Parathyroid adenoma (tissue), 2 donors: ENCODE measurements at regions not wholly inside any gene's neighbourhood (a gene's known extent, or its start where the extent isn't known, plus 50 kb on each side); places are given as distances from the start of the nearest gene placed in this dataset.

Experiments used
- H2AFZ ChIP-seq: fragments of 300-600 bp; sonication (generic); one replicate; pipeline ENCODE4 v1.7.0; 2017; ENCODE audit warnings: antibody characterized with exemption, mild to moderate bottlenecking
- H3K27ac ChIP-seq: fragments of 300-600 bp; sonication (generic); one replicate; pipeline ENCODE4 v1.7.0; 2017
- H3K27me3 ChIP-seq: fragments of 300-600 bp; sonication (generic); one replicate; pipeline ENCODE4 v1.7.0; 2017; ENCODE audit warnings: low read length; ENCODE audit not compliant: control insufficient read depth, insufficient read depth
- H3K36me3 ChIP-seq: fragments of 300-600 bp; sonication (generic); one replicate; pipeline ENCODE4 v1.7.0; 2017; ENCODE audit warnings: low read length; ENCODE audit not compliant: control insufficient read depth, insufficient read depth
- H3K4me1 ChIP-seq: fragments of 300-600 bp; sonication (generic); one replicate; pipeline ENCODE4 v1.7.0; 2017; ENCODE audit warnings: control low read depth
- H3K4me2 ChIP-seq: fragments of 300-600 bp; sonication (generic); one replicate; pipeline ENCODE4 v1.7.0; 2017; ENCODE audit warnings: low read length
- H3K4me3 ChIP-seq: fragments of 300-600 bp; sonication (generic); one replicate; pipeline ENCODE4 v1.7.0; 2017; ENCODE audit warnings: low read depth, low read length
- H3K79me2 ChIP-seq: fragments of 300-600 bp; sonication (generic); one replicate; pipeline ENCODE4 v1.7.0; 2017; ENCODE audit warnings: control low read depth
- H3K9ac ChIP-seq: fragments of 300-600 bp; sonication (generic); one replicate; pipeline ENCODE4 v1.7.0; 2017; ENCODE audit warnings: mild to moderate bottlenecking
- H3K9me3 ChIP-seq: fragments of 300-600 bp; sonication (generic); one replicate; pipeline ENCODE4 v1.7.0; 2017; ENCODE audit warnings: low read length; ENCODE audit not compliant: control insufficient read depth
- TF ChIP-seq, protein P1 (sequence below): fragments of 300-600 bp; sonication (generic); IDR thresholded peaks from one replicate; pipeline ENCODE4 v1.7.0; 2017; ENCODE audit warnings: antibody characterized with exemption, mild to moderate bottlenecking
- donor health status: primary hyperparathyroidism.

- Histone ChIP-seq H3K4me3 (no peak overlapping the region), H3K4me1 (no peaks in the 10 kb centered on the region), H3K9me3 (no peaks in the 10 kb centered on the region), H3K9ac (no peak overlapping the region), H3K27me3 (no peaks in the 10 kb centered on the region), H3K4me2 (no peak overlapping the region), H3K36me3 (no peaks in the 10 kb centered on the region), H2AFZ (no peak overlapping the region), H3K79me2 (no peaks in the 10 kb centered on the region), H3K27ac (no peak overlapping the region)
- TF ChIP-seq, protein P1, sequence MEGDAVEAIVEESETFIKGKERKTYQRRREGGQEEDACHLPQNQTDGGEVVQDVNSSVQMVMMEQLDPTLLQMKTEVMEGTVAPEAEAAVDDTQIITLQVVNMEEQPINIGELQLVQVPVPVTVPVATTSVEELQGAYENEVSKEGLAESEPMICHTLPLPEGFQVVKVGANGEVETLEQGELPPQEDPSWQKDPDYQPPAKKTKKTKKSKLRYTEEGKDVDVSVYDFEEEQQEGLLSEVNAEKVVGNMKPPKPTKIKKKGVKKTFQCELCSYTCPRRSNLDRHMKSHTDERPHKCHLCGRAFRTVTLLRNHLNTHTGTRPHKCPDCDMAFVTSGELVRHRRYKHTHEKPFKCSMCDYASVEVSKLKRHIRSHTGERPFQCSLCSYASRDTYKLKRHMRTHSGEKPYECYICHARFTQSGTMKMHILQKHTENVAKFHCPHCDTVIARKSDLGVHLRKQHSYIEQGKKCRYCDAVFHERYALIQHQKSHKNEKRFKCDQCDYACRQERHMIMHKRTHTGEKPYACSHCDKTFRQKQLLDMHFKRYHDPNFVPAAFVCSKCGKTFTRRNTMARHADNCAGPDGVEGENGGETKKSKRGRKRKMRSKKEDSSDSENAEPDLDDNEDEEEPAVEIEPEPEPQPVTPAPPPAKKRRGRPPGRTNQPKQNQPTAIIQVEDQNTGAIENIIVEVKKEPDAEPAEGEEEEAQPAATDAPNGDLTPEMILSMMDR: no peak
Observed at GRCh38 chr11:115924744-115925567, 420.7 kb upstream of the CADM1 start.

- H3K9ac ChIP-seq: no peak overlapping the region
- H3K79me2 ChIP-seq: no peaks in the 10 kb centered on the region
- no peak overlapping the region for H3K4me3 ChIP-seq
- H3K27ac ChIP-seq: no peak overlapping the region
- no peak overlapping the region for H2AFZ ChIP-seq
- H3K4me2 ChIP-seq: no peak overlapping the region
- no peaks in the 10 kb centered on the region for H3K9me3 ChIP-seq
- H3K36me3 ChIP-seq: no peaks in the 10 kb centered on the region
- H3K4me1 ChIP-seq: no peaks in the 10 kb centered on the region
- no peaks in the 10 kb centered on the region for H3K27me3 ChIP-seq
- TF ChIP-seq, protein P1: no peak
Observed at GRCh38 chr11:115922876-115923275, 418.7 kb upstream of the CADM1 start.

- no peak overlapping the region for H3K4me3 ChIP-seq
- TF ChIP-seq, protein P1: no peak
- no peak overlapping the region for H3K27ac ChIP-seq
- no peak overlapping the region for H3K9ac ChIP-seq
- no peak overlapping the region for H2AFZ ChIP-seq
- no peaks in the 10 kb centered on the region for H3K36me3 ChIP-seq
- H3K4me2 ChIP-seq: no peak overlapping the region
- no peaks in the 10 kb centered on the region for H3K9me3 ChIP-seq
- H3K79me2 ChIP-seq: no peaks in the 10 kb centered on the region
- H3K27me3 ChIP-seq: no peaks in the 10 kb centered on the region
- H3K4me1 ChIP-seq: no peaks in the 10 kb centered on the region
Observed at GRCh38 chr11:115921986-115922385, 417.8 kb upstream of the CADM1 start.

GRCh38 chr11:115921540-115921939, 417.3 kb upstream of the CADM1 start:
- no peak overlapping the region for H3K9ac ChIP-seq
- H3K4me1 ChIP-seq: no peaks in the 10 kb centered on the region
- H2AFZ ChIP-seq: no peak overlapping the region
- H3K4me3 ChIP-seq: no peak overlapping the region
- TF ChIP-seq, protein P1: no peak
- no peaks in the 10 kb centered on the region for H3K27me3 ChIP-seq
- no peaks in the 10 kb centered on the region for H3K9me3 ChIP-seq
- no peak overlapping the region for H3K27ac ChIP-seq
- H3K4me2 ChIP-seq: no peak overlapping the region
- no peaks in the 10 kb centered on the region for H3K79me2 ChIP-seq
- no peaks in the 10 kb centered on the region for H3K36me3 ChIP-seq
